ENCODE measurements at regions not wholly inside any gene's neighbourhood (a gene's known extent, or its start where the extent isn't known, plus 50 kb on each side); places are given as distances from the start of the nearest gene placed in this dataset.

DNA sequence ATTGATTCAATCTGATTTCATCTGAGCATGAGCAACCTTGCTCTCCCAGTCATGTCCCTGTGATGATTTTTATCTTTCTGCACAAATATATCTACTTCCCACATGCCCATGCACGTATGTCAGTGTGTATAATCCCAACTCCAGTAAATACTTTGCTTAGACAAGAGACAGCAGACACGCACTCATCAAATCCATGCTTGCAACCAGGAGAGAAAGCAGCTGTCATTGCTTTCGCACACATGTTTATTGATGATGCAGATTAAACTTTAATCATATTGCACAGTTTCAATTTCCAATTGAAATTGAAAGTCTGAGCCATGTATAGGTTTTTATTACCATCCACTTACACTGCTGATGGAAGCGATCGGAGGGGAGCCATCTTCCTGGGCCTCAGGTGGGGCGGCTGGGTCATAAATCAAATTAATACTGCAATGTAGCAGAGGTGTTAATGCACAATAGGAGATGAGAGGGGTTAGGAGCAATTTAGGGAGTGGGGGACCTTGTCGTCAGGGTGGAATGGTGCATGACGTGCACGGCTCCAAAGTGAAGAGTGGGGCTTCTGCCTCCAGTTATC, 68.6 kb upstream of the SRRM4 start:
- Histone ChIP-seq H3K4me3 (no peak overlapping the region), H3K4me1 (no peaks in the 10 kb centered on the region), H3K36me3 (no peaks in the 10 kb centered on the region), H3K9me3 (no peaks in the 10 kb centered on the region), H3K27ac (no peak overlapping the region), H3K27me3 (peaks cover 0 to 7% of the 10 kb centered on the region in 2 donors)
- intact Hi-C loops (cut with DNase I), result no loop called here
- no peak for TF ChIP-seq CTCF (IDR thresholded peaks at IDR 0.05)
- no peak for ATAC-seq
- DNase-seq, result no peak

GRCh38 chr12:118921761-118922160, 59.6 kb upstream of the SRRM4 start:
- DNase-seq (no peak), ATAC-seq (no peak)
- Histone ChIP-seq H3K4me3 (no peak overlapping the region), H3K36me3 (no peaks in the 10 kb centered on the region), H3K4me1 (no peaks in the 10 kb centered on the region), H3K9me3 (no peaks in the 10 kb centered on the region), H3K27me3 (no peaks in the 10 kb centered on the region), H3K27ac (no peak overlapping the region)
- no peak for TF ChIP-seq CTCF (IDR thresholded peaks at IDR 0.05)
- intact Hi-C loops (cut with DNase I), result no loop called here

DNA sequence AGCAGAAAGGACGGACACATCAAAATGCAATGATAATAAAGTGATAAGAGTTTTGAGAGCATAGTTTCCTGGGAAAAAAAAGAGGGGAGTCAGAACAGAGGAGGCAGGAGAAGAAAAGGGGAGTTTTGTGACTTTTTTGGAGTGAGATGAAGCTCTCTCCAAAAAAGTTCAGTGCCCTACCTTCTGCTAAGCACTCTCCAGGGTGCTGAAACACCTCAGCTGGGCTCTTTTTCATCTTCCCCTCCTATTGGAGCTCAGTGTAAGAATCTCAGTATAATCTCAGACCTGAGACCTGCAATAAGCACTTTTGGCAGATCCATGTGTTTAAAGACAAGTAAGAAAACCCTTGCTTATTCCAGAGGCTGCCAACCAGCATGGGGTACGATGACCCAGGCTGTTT, 58.9 kb upstream of the SRRM4 start:
- Histone ChIP-seq H3K36me3 (no peaks in the 10 kb centered on the region), H3K9me3 (no peaks in the 10 kb centered on the region), H3K4me3 (no peak overlapping the region), H3K4me1 (no peaks in the 10 kb centered on the region), H3K27me3 (no peaks in the 10 kb centered on the region), H3K27ac (no peak overlapping the region)
- DNase-seq, result peak in 2 of 4 donors; percentile 3 to 12
- no peak for TF ChIP-seq CTCF (IDR thresholded peaks at IDR 0.05)
- ATAC-seq, result no peak
- intact Hi-C loops (cut with DNase I), result no loop called here

DNA sequence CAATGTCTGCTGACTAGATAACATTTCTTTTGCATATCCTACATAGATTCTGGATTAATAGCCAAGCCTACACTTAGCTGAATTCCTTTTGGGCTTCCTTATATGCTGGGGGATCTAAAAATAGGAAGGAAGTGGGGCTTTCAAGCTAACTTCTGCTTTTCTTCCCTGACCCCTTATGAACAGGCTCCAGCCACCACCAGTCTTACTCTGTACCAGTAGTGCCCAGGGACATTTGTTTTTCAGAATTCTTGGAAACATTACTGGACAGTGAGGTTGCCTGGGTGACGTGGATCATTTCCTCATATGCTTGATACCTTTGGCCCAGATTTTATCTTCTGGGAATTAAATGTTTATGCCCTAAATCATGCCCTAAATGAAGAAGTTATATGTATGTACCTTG, 55.9 kb upstream of the SRRM4 start:
- DNase-seq, result no peak
- H3K4me3 ChIP-seq, result no peak overlapping the region
- H3K4me1 ChIP-seq, result no peaks in the 10 kb centered on the region
- no peak overlapping the region for H3K27ac ChIP-seq
- no peaks in the 10 kb centered on the region for H3K36me3 ChIP-seq
- H3K9me3 ChIP-seq, result no peaks in the 10 kb centered on the region
- ATAC-seq, result peak; percentile 18
- intact Hi-C loops (cut with DNase I), result no loop called here
- TF ChIP-seq CTCF (IDR thresholded peaks at IDR 0.05), result no peak
- H3K27me3 ChIP-seq, result no peaks in the 10 kb centered on the region

DNA sequence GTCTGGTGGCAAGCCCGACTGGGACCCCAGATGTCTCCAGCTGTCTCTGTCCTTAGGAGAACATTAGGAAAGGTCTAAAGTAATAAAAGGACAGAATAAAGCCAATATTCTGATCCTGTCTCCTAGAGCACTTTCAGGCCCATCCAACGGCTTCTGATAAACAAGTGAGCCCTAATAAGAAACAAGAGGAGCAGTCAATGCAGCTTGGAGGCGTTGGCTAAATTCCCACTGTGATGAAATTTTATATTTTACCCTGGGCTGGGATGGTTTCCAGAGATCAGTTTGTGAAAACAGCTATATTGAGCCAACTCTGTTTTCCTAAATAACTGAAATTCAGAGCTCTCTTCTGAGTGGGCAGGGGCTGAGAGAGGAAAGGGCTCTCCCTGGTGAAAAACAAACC, 55.5 kb upstream of the SRRM4 start:
- peak in 2 of 4 donors; percentile 74 to 83 for DNase-seq
- no peaks in the 10 kb centered on the region for H3K27me3 ChIP-seq
- no peaks in the 10 kb centered on the region for H3K36me3 ChIP-seq
- intact Hi-C loops (cut with DNase I), result no loop called here
- TF ChIP-seq CTCF (IDR thresholded peaks at IDR 0.05), result no peak
- ATAC-seq, result no peak
- no peak overlapping the region for H3K27ac ChIP-seq
- no peak overlapping the region for H3K4me3 ChIP-seq
- no peaks in the 10 kb centered on the region for H3K9me3 ChIP-seq
- no peaks in the 10 kb centered on the region for H3K4me1 ChIP-seq

Data from left lung (tissue), 4 donors.